Cardiac muscle cell (in vitro differentiated cells and primary cell): ENCODE measurements at regions not wholly inside any gene's neighbourhood (a gene's known extent, or its start where the extent isn't known, plus 50 kb on each side); places are given as distances from the start of the nearest gene placed in this dataset.

Experiments
- DNase-seq, 2 donors: peaks; one replicate each; pipeline versions ENCODE4 v3.0.0 to v3.0.0-alpha.2; 2010 to 2017; ENCODE audit warnings: low read depth in 1 of 2, low spot score in 1 of 2
- H3K27ac ChIP-seq: fragments of 200-600 bp; sonication (generic); 2 replicates; pipeline ENCODE4 v1.5.1; 2016
- H3K27me3 ChIP-seq: fragments of 200-600 bp; sonication (generic); 2 replicates; pipeline ENCODE4 v1.6.0; 2016; ENCODE audit warnings: control low read depth
- H3K36me3 ChIP-seq: fragments of 200-600 bp; sonication (generic); 2 replicates; pipeline ENCODE4 v1.5.1; 2016; ENCODE audit warnings: control low read depth
- H3K4me1 ChIP-seq: fragments of 200-600 bp; sonication (generic); 2 replicates; pipeline ENCODE4 v1.8.1; 2017; ENCODE audit warnings: low read depth, mild to moderate bottlenecking, mixed run types
- H3K4me3 ChIP-seq: fragments of 200-600 bp; sonication (generic); 2 replicates; pipeline ENCODE4 v1.5.1; 2016; ENCODE audit warnings: mild to moderate bottlenecking
- H3K9me3 ChIP-seq: fragments of 200-600 bp; sonication (generic); 2 replicates; pipeline ENCODE4 v1.5.1; 2017; ENCODE audit warnings: low read depth, mild to moderate bottlenecking, control low read depth
- TF ChIP-seq, protein P1 (sequence below): IDR thresholded peaks from 2 replicates; pipeline ENCODE4 v1.5.1; 2012; ENCODE audit warnings: low read depth, mild to moderate bottlenecking, low read length

DNA sequence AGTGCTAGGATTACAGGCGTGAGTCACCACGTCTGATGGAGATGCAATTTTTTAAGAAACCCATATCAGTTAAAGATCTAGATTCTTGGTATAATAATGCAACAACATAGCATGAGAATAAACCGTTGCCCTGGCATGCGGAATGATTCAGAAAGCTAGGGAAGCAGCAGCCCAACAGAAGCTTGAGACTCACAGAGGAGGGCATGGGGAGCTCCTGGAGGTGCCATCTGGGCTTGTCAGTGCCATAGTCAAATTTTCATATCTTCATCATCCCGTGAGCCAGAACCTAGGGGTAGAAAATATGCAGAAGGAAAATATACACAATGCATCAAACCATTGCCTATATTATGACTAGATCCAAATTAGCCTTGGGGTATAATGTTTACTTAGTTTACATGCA lies 118.7 kb upstream of the ADAMTS16 start:
- Histone ChIP-seq H3K36me3 (no peaks in the 10 kb centered on the region), H3K4me3 (no peak overlapping the region), H3K27me3 (no peaks in the 10 kb centered on the region), H3K27ac (no peak overlapping the region), H3K9me3 (no peaks in the 10 kb centered on the region), H3K4me1 (no peaks in the 10 kb centered on the region)
- DNase-seq, result no peak
- TF ChIP-seq, protein P1, sequence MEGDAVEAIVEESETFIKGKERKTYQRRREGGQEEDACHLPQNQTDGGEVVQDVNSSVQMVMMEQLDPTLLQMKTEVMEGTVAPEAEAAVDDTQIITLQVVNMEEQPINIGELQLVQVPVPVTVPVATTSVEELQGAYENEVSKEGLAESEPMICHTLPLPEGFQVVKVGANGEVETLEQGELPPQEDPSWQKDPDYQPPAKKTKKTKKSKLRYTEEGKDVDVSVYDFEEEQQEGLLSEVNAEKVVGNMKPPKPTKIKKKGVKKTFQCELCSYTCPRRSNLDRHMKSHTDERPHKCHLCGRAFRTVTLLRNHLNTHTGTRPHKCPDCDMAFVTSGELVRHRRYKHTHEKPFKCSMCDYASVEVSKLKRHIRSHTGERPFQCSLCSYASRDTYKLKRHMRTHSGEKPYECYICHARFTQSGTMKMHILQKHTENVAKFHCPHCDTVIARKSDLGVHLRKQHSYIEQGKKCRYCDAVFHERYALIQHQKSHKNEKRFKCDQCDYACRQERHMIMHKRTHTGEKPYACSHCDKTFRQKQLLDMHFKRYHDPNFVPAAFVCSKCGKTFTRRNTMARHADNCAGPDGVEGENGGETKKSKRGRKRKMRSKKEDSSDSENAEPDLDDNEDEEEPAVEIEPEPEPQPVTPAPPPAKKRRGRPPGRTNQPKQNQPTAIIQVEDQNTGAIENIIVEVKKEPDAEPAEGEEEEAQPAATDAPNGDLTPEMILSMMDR, result no peak

DNA sequence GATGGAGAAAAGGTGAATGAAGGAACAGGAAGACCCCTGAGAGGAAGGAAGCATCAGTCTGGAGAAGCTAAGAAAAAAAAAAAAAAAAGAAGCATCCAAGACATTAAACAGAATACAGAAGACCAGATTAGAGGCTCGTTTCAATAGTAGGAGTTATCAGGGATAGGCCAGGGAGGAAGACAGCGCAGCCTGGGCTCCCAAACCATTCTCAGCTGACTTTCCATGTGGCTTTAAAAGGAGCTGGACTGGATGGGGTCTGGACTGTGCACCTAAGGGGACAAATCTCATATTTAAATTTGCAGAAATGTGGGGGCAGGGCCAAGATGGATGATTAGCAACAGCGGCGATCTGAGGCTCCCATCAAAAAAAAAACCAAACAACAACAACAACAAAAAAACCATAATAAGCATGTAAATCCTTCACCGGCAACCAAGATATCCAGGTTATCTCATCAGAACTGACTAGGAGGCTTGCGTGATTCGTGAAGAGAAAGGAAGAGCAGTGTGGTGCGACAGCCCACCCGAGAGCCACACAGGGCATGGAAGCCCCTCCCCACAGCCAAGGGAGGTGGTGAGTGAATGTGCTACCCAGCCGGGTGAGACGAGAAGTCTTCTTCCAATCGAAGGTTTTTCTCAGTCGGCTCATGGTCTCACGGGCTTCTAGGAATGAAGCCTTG lies 114.9 kb upstream of the ADAMTS16 start:
- no peak for DNase-seq
- Histone ChIP-seq H3K4me3 (no peak overlapping the region), H3K27me3 (no peaks in the 10 kb centered on the region), H3K36me3 (no peaks in the 10 kb centered on the region), H3K9me3 (no peaks in the 10 kb centered on the region), H3K4me1 (no peaks in the 10 kb centered on the region), H3K27ac (no peak overlapping the region)
- TF ChIP-seq, protein P1, result no peak

DNA sequence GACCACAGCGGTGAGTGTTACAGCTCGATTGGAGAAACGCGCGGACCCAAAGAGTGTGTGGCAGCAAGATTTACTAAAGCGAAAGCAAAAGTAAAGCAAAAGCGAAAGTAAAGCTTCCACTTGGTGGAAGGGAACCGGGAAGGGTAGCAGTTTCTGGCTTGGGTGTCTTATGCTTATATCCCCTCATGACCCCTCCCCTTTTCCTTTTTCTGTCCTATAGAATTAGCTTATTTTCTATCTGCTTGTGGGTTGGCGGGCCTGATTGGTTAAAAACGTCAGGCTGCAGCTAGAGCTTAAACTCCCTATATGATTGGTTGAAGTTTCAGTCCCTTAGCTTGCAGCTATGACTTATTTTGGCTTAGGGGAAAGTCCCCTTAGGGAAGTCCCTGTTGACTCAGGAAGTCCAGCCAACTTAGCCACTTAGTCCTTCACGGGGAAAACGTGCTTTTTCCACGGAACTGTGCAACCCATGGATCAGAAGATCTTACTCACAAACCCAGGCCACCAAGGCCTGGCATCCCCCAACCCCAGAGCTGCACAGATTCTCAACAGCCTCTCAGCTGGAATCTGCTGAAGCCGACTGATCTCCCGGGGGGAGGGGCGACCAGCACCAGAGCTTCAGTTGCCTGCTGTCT lies 114.2 kb upstream of the ADAMTS16 start:
- TF ChIP-seq, protein P1, result no peak
- no peak for DNase-seq
- H3K27ac ChIP-seq, result no peak overlapping the region
- no peaks in the 10 kb centered on the region for H3K36me3 ChIP-seq
- no peak overlapping the region for H3K4me3 ChIP-seq
- H3K9me3 ChIP-seq, result no peaks in the 10 kb centered on the region
- H3K27me3 ChIP-seq, result no peaks in the 10 kb centered on the region
- H3K4me1 ChIP-seq, result no peaks in the 10 kb centered on the region

DNA sequence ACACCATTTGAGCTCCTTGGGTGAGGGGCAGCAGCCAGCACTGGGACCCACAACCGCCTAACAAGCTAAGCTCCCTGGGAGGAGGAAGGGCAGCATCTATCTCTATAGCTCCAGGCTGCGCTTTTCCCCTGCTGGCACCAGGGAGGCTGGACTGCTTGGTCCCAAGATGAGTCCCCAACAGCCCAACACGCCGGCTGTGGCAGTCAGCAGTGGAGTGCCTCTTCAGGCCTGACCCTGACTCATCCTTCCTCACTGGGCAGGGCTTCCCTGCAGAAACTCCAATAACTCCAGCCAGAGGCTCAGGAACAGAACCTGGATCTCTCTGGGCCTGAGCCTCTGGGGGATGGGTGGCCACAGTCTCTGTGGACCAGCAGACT lies 113.7 kb upstream of the ADAMTS16 start:
- H3K4me3 ChIP-seq, result no peak overlapping the region
- no peak for DNase-seq
- TF ChIP-seq, protein P1, result no peak
- H3K9me3 ChIP-seq, result no peaks in the 10 kb centered on the region
- no peaks in the 10 kb centered on the region for H3K27me3 ChIP-seq
- no peaks in the 10 kb centered on the region for H3K4me1 ChIP-seq
- no peaks in the 10 kb centered on the region for H3K36me3 ChIP-seq
- H3K27ac ChIP-seq, result no peak overlapping the region

DNA sequence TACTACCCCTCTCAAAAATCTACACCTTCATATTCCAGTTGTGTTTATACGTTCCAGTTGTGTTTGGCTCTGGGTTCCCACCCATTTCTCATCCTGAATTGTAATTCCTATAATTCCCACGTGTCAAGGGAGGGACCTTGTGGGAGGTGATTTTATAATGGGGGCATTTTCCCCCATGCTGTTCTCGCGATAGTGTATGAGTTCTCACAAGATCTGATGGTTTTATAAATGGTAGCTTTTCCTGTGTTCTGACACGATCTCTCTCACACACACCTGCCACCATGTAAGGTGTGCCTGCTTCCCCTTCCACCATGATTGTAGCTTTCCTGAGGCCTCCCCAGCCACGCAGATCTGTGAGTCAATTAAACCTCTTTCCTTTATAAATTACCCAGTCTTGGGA lies 108.5 kb upstream of the ADAMTS16 start:
- Histone ChIP-seq H3K4me3 (no peak overlapping the region), H3K9me3 (no peaks in the 10 kb centered on the region), H3K36me3 (no peaks in the 10 kb centered on the region), H3K4me1 (no peaks in the 10 kb centered on the region), H3K27me3 (no peaks in the 10 kb centered on the region), H3K27ac (no peak overlapping the region)
- TF ChIP-seq, protein P1, result no peak
- no peak for DNase-seq
